NCI-H2029 (cell line): ENCODE measurements at regions not wholly inside any gene's neighbourhood (a gene's known extent, or its start where the extent isn't known, plus 50 kb on each side); places are given as distances from the start of the nearest gene placed in this dataset.

Source experiments
- DNase-seq: peaks from one replicate; lab custom pipeline; 2025; lab: John Stamatoyannopoulos, UW

- DNase-seq = no peak
Observed at GRCh38 chr2:225937625-225938187, 538.2 kb downstream of the NYAP2 start.

GRCh38 chr2:225932811-225933413 lies 533.4 kb downstream of the NYAP2 start:
- no peak for DNase-seq

GRCh38 chr2:225930687-225931086 lies 531.2 kb downstream of the NYAP2 start:
- no peak for DNase-seq

- no peak for DNase-seq
Observed at GRCh38 chr2:225920621-225921220, 521.2 kb downstream of the NYAP2 start.

GRCh38 chr2:225916692-225917091 lies 517.2 kb downstream of the NYAP2 start:
- DNase-seq = no peak

GRCh38 chr2:225911019-225911418 lies 511.5 kb downstream of the NYAP2 start:
- DNase-seq = no peak

GRCh38 chr2:225895126-225895525 lies 495.6 kb downstream of the NYAP2 start:
- DNase-seq = no peak

- DNase-seq = no peak
Observed at GRCh38 chr2:225894236-225894980, 494.9 kb downstream of the NYAP2 start.

- no peak for DNase-seq
Observed at GRCh38 chr2:225893151-225893550, 493.6 kb downstream of the NYAP2 start.

GRCh38 chr2:225891771-225892170 lies 492.3 kb downstream of the NYAP2 start:
- DNase-seq = no peak

GRCh38 chr2:225891013-225891412 lies 491.5 kb downstream of the NYAP2 start:
- no peak for DNase-seq

- DNase-seq = peak; percentile 2
Observed at GRCh38 chr2:225889452-225889851, 489.9 kb downstream of the NYAP2 start.

GRCh38 chr2:225867071-225867470 lies 467.6 kb downstream of the NYAP2 start:
- no peak for DNase-seq

GRCh38 chr2:225865468-225865867 lies 466.0 kb downstream of the NYAP2 start:
- no peak for DNase-seq

- DNase-seq = no peak
Observed at GRCh38 chr2:225864394-225864793, 464.9 kb downstream of the NYAP2 start.

GRCh38 chr2:225842939-225843338 lies 443.4 kb downstream of the NYAP2 start:
- DNase-seq = no peak

- no peak for DNase-seq
Observed at GRCh38 chr2:225841314-225841713, 441.8 kb downstream of the NYAP2 start.

- DNase-seq = no peak
Observed at GRCh38 chr2:225837328-225837727, 437.8 kb downstream of the NYAP2 start.

- no peak for DNase-seq
Observed at GRCh38 chr2:225824748-225825449, 425.4 kb downstream of the NYAP2 start.

- no peak for DNase-seq
Observed at GRCh38 chr2:225821351-225821750, 421.8 kb downstream of the NYAP2 start.

GRCh38 chr2:225820826-225821225 lies 421.3 kb downstream of the NYAP2 start:
- DNase-seq = no peak

- DNase-seq = no peak
Observed at GRCh38 chr2:225814554-225814953, 415.0 kb downstream of the NYAP2 start.
